ENCODE measurements at regions not wholly inside any gene's neighbourhood (a gene's known extent, or its start where the extent isn't known, plus 50 kb on each side); places are given as distances from the start of the nearest gene placed in this dataset.
"Not testable (repeated sequence)": the region's sequence is repeated elsewhere in the genome, so short reads cannot be mapped to it uniquely, and the experiment has no call there.

DNA sequence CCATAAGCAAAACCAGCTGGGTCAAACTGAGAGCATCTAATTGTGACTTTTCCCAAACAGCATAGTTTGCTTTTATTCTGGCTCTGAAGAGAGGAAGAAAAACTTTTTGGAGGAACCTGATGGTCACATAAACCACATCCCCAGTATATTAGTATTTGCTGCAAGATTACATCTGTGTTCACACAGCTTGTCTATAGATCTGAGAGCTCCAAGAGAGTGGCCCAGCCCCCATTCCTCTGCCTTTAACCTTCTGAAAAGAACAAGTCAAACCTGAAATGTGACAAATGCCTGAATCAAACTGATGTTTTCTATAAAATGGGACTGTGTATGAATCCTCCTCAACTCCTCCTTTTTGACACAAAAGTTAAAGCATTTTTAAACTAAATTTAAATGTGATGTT lies 435.2 kb downstream of the ZNF479 start:
- not testable (repeated sequence) for DNase-seq

DNA sequence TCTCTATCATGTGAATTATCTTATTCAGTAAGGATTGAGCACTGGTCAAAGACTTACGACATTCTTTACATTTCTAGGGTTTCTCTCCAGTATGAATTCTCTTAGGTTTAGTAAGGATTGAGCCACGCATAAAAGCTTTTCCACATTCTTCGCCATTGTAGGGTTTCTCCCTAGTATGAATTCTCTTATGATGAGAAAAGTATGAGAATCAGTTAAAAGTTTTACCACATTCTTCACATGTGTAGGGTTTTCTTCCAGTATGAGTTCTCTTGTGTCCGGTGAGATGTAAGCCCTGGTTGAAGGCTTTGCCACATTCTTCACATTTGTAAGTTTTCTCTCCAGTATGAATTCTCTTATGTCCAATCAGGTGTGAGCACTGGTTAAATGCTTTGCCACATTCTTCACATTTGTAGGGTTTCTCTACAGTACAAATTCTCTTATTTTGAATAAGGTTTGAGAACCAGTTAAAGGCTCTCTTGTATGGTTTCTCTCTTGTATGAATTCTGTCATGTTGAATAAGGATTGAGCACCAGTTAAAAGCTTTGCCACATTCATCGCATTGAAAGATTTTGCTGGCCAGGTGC lies 445.9 kb downstream of the ZNF479 start:
- DNase-seq = no peak

DNA sequence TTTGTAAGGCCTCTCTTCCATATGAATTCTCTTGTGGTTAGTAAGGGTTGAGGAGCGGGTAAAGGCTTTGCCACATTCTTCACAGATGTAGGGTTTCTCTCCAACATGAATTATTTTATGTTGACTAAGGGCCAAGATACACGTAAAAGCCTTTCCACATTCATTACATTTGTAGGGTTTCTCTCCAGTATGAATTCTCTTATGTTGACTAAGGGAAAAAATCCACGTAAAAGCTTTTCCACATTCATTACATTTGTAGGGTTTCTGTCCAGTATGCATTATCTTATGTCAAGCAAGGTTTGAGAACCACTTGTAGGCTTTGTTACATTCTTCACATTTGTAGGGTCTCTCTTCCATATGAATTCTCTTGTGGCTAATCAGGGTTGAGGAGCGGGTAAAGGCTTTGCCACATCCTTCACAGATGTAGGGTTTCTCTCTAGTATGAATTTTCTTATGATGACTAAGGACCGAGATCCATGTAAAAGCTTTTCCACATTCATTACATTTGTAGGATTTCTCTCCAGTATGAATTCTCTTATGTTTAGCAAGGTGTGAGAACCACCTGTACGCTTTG lies 493.0 kb downstream of the ZNF479 start:
- no peak for DNase-seq

DNA sequence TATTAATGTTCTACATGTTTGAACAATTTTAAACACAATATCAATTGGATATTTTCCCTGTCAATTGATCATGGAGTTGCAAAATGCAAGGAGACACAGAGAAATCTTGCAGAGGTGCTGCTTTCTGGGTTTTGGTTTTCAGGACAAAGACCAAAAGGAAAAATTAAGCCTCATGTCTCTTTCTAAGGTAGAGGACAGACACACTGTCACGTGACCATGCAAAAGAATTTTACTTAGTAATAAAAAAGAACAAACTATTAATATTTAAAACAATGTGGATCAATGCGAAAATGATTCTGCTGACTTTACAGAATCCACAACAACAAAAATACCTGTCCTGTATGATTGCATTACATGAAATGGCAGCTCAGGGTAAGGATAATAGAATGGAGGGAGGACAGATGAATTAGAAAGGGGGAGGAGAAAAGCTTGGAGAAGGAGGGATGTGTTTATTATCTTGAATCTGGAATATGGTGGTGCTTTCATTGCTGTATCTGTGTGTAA lies 493.7 kb upstream of the NUPR2 start:
- DNase-seq = no peak

DNA sequence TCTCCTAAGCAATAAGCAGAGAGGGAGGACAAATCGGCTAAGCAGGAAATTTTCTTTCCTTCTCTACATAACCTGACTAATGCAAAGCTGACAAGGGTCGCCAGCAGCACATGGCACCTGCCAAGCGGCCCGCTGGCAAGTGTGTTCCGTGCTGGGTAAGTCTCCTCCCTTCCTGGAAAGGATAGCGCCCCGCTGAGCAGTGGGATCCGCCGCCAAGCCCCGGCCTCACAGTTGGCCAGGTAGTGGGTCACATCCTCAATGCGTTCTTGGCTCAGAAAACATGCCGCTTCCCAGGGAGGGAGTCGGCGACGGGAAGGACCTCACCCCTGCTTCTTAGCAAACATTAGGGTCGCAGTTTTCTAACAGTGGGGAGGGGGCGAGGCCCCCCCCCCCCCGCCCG lies 488.9 kb upstream of the NUPR2 start:
- DNase-seq = no peak

DNA sequence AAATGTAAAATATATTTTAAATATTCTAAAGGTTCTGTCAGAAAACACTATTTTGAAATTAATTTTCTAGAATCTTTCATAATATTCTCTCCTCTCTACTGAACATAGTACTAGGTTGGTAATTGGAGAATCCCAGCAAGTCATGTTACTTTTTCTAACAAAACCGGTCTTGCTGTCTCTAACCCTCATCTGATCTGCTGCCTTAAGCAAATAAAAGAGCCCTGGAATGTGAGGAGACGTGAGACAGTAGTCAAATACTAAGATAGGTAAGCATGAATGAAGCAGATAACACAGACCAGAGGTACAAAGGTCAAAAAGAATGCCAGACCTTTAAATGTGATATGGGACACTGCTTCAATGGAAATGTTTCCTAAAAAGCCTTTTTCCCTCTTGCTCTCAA lies 462.4 kb upstream of the NUPR2 start:
- no peak for DNase-seq

DNA sequence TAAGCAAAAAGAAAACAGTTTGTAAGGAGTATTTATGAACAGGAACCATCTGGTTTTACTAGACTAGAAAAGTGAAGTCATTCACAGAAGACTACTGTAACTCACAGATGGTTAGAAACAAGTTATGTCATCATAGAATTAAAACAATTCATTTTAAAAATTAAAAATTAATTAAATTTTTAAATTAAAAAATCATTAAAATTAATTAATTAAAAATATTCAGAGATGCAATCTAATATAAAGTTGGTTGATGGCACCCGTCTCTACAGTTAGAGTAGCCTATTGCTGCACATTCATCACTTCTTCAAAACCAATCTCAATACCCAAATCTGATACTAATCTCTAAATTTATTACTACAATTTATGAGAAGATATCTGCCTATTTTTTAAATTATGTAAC lies 454.8 kb upstream of the NUPR2 start:
- DNase-seq = no peak

DNA sequence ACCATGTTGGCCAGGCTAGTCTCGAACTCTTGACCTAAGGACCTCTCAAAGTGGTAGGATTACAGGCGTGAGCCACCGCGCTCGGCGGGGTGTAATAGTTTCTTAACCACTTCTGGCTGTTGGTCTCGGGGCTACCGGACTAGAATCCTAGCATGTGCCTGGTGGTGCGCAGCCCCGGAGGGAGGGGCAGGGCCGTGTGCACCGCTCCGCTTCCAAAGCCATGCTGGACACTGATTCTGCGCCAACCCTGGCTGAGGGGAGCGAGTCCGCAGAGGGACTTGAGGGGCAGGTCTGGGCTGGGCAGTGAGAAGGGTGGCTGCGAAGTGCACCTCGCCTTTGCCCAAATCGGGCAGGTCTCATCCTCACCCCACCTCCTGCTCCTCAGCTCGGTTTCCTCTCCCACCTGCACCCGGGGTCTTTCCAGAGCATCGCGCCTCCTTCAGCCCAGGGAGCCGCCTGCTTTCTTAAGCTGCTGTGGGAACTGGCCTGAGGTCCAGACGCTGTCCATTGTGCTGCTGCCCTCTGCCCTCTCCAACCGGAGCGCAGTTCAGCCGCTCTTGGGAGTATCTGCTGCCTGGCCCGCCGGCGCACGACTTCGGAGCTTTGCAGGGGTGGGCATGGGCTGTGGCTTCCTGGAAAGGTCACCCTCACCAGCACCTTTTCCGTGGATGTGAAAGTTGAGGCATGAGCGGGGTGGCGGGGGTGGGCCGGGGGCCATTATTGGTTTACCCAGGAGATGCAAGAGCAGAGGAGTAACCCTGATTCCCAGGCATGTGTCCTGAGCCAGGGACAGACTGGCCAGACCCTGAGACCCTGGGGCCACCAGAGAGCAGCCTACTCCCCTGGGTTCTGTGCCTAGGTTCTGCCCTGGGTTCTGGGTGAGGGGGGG lies 422.6 kb upstream of the NUPR2 start:
- no peak for DNase-seq

DNA sequence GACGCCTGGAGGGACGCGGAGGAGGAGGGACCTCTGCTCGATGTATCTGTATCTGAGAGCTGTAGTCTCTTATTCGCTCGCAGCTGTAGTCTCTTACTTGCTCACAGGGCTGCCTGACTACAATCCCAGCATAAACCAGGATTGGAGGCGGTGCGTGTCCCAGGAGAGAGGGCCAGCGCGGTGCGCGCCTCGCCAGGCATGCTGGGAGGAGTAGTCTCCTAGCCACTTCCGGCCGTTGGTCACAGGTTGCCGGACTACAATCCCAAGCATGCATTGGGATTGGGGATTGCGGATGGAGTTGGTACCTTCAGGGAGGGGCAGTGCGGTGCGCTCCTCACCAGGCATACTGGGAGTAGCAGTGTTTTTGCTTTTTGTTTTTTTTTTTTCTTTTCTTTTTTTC lies 421.7 kb upstream of the NUPR2 start:
- DNase-seq = no peak

DNA sequence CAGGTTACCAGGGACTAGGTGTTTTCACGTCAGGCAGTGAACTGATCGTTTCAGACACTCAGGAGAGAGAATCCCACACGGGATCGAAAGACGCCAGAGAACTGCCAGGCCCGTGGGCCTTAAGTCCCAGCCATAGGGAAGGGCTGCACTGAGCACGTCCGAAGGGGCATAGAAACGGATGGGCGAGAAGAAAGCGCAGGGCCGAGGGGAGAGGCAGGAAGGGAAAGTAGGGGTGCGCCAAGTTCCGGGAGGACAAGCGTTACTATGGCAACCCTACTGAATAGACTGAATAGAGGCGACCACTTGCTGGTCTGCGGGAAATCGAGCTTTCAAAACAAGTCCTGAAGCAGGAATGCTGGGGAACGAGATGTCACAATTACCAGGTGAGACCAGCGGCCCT lies 421.3 kb upstream of the NUPR2 start:
- no peak for DNase-seq

DNA sequence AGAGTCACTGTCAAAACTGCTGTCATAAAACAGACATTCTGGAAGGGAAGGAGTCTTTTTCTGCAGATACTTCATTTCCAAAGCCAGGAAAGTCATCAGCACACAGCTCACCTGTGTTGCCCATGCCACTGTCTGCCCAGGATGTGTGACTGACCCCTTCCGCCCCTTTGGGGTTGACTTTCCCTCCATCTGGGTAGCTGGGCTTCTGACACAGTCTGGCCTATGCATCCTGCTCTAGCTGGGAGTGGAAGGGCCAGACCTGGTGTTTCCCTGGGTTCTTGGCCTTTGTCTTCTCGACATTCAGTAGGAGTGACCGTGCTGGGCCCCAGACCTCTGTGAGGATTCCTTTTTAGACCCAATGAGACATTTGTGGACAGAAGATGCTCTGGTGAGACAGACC lies 378.9 kb upstream of the NUPR2 start:
- DNase-seq = no peak

DNA sequence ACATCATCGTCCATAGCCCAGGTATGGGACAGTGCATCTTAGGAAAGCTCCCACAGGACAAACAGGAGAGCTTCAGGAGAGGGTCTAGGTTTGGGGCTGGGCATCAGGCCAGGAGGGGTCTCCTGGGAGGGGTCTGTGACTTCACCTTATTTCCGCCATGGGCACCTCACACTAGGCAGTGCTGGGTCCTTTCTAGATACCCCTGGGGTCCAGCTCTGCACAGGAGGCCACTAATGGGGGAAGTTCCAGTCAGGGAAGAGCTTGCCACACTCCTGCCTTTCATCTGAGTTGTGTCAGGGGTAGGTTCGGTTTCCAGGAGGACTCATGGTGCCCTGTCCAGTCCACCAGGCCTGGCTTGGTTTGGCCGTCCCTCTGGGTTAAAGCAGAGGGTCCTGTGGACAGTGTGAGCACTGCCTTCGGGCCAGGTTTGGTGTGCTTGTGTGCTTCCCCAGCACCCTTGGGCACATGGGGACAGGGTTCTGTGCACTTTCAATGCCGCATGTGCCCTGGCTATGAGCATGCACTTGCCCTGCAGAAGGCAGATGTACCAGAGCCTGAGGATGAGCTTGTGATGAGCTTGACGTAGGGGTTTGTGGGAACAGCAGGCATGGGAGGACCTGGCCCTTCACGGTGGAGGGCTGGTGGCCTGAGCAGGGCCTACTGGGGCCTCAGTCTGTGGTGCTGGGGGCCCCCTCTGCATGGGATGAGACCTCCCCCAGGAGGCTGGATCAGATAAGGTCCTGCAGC lies 377.7 kb upstream of the NUPR2 start:
- DNase-seq = no peak

DNA sequence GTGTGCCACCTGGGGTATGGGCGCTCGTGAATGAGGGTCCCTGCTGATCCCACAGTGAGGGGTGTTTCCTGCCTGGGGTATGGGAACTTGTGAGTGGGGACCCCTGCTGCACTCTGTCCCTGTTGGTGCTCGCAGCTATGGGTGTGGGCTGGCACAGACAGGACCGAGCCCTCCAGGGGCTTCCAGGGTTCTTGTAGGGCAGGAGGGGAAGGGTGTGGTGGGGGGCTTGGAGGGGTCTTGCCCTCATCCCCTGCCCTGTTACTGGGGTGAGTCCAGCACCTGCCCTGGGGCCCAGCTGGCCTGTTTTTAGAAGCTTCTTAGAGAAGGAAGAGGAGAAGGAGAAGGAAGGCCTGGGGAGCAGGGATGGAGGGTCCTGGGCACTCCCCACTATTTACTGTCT lies 377.0 kb upstream of the NUPR2 start:
- DNase-seq = no peak

DNA sequence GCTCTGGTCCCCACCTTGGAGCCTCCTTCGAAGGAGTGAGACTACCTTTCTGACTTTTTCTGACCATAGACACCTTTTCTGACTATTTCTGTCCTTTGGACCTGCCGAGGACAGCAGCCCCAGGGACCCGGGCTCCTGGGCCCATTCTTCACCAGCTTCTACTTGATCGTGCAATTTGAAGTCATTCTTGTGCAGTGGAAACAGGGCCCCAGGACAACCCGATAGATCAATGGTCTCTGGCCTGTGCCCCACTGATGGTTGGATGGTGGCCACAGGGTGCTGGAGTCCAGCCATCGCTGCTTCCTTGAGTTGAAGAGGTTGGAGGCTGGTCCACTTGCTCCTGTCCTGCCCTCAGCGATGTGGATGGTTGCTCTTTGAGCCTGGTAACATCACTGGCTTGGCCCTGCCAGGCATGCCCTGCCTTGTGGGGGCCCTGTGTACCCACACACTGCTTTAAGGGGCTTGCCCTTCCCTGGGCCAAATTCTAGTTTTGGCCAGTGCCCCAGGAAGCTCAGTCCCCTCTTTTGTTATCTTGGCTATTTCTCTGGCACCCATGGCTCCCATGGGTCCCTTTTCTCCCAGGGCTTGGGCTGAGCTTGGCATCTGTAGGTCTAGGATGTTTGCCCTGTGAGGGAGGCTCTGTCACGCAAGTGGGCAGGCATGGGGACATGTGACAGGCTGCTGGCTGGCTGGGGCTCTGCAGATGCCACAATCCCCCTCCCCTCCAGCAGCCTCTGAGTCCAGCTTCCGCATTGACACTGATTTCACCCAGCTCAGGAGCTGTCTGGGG lies 375.6 kb upstream of the NUPR2 start:
- DNase-seq = no peak

DNA sequence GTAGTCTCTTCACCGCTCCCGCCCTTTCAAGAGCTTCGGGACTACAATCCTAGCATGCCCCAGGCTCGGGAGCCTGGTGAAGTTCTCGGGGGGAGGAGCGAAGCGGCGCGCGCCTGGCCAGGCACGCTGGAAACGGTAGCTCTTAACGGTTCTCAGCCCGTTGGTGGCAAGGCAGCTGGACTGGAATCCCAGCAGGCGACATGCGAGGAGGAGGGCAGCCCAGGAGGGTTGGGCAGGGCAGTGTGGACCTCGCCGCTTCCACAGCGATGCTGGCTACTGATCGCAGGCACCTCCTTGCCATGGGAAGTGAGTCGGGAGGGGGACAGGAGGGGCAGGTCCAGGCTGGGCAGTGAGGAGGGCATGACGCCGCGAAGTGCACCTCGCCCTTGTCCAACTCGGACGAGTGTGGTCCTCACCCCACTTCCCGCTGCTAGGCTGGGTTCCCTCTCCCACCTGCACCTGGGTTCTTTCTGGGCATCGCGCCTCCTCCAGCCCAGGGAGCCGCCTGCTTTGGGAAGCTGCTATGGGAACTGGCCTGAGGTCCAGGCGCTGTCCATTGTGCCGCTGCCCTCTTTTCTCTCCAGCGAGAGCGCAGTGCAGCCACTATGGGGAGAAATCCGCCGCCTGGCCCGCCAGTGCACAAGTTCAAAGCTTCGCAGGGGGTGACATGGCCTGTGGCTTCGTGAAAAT lies 367.8 kb upstream of the NUPR2 start:
- DNase-seq = no peak

DNA sequence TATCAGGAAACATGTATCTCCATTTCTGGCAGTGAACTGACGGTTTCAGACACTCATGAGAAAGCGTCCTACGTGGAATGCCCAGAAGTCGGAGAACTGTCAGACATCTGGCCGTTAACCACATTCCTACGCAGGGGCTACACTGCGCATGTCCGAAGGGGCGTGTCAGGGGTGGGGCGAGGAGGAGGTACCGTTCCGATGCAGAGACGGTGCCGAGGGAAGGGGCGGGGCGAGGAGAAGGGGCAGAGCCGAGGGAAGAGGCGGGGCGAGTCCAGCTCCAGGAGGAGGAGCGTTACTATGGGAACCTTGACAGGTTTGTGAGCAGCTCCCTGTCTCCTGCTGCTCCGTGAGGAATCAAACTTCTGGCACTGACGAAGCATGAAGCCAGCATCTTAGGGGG lies 366.9 kb upstream of the NUPR2 start:
- no peak for DNase-seq

DNA sequence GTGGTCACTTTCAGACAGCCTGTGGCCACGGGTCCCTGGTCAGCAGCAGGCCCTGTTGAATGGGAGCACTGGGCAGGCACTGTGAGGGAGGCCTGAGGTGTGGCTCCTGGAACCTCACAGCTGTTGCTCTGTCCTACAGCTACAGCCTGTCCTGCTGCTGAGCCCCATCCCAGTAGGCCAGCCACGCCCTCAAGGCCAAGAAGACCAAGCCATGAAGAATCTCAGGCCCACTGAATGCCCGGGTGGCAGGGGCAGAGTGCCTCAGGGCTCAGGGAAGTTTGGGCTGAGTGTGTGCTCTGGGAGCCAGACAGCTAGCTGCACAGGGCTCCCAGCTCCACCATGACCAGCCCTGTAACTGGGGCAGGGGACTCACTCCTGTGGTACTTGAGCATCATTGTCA lies 363.5 kb upstream of the NUPR2 start:
- DNase-seq = no peak

DNA sequence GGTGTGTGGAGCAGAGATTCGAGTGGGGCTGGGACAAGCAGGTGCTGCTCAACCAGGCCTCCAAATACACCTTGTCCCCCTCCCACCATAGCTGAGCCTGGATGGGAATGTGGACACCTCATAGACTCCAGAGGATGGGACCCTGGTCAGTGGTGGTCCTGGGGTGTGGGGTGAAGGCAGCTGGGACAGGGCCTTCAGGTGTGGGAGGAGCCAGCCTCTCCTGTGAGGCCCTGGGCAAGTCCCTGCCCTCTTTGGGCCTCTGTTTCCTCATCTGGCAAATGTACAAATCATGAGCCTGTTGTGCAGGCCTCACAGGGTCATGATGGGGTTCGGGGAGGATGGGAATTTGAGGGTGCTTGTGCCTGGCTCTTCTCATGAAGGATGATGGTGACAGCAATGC lies 362.9 kb upstream of the NUPR2 start:
- DNase-seq = no peak

DNA sequence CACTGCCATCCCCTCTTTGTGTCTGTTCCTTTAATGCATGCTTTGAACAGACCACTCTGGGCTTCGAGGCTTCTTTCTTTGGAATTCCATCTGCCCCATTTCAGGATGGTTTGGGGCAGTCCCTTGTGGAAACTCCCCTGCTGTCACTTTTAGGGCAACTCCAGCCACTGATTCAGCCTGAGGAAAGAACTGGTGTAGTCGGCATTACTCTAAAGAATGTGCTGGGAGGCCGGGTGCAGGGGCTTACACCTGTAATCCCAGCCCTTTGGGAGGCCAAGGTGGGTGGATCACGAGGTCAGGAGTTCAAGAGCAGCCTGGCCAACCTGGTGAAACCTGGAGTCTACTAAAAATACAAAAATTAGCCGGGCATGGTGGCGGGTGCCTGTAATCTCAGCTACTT lies 358.1 kb upstream of the NUPR2 start:
- no peak for DNase-seq

DNA sequence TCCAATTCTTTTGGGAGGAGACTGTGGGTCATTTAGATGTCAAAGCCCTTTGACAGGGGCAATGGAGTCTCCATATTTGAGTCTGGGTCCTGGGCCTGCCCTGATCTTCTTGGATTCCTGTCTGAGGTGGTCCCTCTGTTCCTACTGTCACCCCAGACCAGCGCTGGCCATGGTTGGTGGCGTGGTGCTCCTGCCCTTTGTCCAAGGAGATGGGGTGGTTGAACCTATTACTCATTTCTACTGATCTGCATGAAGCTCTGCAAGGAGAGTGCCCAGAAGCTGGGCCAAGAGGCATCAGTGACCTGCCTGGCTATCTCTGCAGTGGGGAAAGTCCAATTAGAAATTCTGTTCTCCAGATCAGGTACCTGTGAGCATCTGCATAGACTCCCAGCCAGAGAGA lies 355.6 kb upstream of the NUPR2 start:
- DNase-seq = no peak

DNA sequence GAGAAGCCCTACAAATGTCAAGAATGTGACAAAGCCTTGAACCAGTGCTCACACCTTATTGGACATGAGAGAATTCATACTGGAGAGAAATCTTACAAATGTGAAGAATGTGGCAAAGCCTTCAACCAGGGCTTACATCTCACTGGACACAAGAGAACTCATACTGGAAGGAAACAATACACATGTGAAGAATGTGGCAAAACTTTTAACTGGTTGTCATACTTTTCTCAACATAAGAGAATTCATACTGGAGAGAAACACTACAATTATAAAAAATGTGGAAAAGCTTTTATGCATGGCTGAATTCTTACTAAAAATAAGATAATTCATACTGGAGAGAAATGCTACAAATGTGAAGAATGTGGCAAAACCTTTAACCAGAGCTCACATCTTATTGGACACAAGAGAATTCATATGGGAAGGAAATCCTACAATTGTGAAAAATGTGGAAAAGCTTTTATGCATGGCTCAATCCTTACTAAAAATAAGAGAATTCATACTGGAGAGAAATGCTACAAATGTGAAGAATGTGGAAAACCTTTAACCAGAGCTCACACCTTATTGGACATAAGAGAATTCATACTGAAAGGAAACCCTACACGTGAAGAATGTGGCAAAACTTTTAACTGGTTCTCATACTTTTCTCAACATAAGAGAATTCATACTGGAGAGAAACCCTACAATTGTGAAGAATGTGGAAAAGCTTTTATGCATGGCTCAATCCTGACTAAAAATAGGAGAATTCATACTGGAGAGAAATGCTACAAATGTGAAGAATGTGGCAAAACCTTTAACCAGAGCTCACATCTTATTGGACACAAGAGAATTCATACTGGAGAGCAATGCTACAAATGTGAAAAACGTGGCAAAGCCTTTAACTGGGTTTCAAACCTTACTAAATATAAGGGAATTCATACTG lies 350.6 kb upstream of the NUPR2 start:
- not testable (repeated sequence) for DNase-seq
